NCI-H2081 treated with DMSO at 0.1 percent for 48 hours (cell line): ENCODE measurements at regions not wholly inside any gene's neighbourhood (a gene's known extent, or its start where the extent isn't known, plus 50 kb on each side); places are given as distances from the start of the nearest gene placed in this dataset.

Source experiments
- DNase-seq: peaks from one replicate; lab custom pipeline; 2025; lab: John Stamatoyannopoulos, UW

DNA sequence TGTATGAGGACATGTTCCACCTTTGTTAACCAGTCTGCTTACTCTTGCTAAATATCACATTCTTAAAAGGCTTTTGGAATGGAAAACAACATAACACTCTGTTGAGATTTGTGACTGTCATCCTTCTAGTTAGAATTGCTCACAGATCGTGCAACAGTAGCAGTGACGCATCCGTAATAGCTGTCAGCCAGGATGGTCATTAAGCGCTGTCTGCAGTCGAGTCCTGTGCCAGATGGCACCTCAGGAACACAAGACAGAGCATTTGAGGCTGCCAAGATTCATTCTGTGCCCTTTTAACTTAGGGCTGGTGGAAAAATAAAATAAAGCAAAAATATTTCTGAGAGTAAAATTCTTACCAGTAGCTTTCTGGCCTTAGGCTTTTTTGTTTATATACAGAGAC lies 348.6 kb downstream of the ANKRD7 start:
- DNase-seq = peak; percentile 72

DNA sequence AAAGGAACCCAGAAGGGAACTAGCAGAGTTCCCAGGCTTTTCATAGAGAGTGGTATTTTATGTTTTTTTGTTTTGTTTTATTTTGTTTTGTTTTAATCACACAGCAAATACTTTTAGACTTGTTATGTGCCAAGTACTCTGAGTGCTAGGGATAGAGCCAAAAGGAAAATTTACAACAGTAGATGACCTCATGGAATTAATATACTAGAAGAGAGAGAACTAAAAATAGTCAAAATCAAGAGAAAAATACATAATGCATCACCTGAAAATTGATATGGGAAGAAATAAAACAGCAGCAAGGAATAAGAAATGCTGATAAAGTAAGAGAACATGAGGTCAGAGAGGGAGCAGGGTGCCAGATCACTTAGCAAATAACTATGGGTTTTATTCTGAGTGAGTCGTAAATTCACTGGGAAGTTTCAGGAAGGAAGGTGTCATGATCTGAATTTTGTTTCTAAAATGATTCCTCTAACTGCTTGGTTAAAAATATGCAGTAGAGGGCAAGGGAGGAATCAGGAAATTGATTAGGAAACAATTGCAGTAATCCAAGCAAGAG lies 351.0 kb downstream of the ANKRD7 start:
- DNase-seq = no peak

DNA sequence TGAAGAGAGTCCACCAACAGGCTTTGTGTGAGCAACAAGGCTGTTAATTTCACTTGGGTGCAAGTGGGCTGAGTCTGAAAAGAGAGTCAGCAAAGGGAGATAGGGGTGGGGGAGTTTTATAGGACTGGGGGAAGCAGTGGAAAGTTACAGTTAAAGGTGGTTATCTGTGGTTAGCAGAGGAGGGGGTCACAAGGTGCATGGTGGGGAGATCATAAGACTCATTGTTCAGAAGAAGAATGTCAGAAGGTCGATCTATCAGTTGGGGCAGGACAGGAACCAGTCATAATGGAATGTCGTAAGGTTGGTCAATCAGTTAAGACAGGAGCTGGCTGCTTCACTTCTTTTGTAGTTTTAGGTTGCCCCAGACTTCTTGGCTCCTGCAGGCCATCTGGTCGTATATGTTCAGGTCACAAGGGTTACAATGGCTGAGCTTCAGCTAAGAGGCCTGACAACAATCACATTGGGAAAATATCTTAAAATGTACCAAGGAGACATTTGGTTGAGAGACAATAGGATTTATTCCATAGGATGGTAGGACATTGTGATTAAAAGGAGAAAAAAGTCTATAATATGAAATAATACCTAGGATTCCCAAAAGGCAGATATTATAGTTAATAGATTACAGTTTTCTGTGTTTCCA lies 356.4 kb downstream of the ANKRD7 start:
- no peak for DNase-seq

DNA sequence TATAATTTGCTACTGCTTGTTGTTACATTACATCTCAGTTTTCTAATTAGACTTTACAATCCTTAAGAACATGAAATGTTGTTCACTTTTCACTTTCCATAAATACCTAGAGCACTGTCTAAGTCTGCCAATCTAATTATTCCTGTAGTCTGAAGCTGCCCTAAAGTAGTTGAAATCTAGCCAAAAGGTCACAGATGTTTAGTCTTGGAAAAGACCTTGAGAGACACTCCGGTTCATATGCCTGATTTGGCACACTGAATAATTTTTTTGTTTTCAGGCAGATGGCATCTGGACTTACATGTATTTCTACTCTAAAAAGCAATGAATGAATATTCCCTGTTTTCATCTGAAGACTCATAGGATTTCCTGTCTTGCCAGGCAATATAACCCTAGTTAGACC lies 359.1 kb downstream of the ANKRD7 start:
- DNase-seq = no peak

DNA sequence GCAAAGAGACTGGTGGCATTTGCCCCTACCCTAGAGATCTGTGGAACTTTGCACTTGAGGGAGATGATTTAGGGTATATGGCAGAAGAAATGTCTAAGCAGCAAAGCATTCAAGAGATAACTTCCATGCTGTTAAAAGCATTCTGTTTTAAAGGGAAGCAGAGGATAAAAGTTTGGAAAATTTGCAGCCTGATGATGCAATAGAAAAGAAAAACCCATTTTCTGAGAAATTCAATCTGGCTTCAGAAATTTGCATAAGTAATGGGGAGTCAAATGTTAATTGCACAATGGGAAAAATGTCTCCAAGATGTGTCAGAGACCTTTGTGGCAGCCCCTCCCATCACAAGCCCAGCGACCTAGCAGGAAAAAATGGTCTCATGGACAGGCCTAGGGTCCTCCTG lies 361.7 kb downstream of the ANKRD7 start:
- no peak for DNase-seq

DNA sequence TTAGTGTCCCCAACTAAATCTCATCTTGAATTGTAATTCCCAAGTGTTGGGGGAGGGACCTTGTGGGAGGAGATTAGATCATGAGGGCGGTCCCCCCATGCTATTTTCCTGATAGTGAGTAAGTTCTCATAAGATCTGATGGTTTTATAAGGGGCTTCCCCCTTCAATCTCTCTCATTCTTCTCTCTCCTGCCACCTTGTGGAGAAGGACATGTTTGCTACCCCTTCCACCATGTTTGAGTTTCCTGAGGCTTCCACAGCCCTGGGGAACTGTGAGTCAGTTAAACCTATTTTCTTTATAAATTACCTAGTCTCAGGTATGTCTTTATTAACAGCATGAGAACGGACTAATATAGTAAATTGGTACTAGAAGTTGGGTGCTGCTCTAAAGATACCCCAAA lies 365.6 kb downstream of the ANKRD7 start:
- DNase-seq = no peak

DNA sequence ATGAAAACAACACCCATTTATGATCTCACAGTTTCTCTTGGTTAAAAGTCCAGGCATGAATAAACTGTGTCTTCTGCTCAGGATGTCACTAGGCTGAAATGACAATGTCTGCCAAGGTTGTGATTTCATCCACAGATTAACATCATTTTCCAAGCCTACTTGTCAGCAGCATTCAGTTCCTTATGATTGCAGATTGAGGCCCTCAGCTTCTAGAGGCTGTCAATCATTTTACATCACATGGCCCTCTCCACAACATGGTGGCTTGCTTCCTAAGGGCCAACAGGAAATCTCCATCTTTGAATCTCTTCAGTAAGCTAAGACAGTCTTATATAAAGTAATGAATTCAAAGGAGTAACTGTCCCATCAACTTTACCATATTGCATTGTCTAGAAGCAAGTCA lies 377.6 kb downstream of the ANKRD7 start:
- DNase-seq = no peak

DNA sequence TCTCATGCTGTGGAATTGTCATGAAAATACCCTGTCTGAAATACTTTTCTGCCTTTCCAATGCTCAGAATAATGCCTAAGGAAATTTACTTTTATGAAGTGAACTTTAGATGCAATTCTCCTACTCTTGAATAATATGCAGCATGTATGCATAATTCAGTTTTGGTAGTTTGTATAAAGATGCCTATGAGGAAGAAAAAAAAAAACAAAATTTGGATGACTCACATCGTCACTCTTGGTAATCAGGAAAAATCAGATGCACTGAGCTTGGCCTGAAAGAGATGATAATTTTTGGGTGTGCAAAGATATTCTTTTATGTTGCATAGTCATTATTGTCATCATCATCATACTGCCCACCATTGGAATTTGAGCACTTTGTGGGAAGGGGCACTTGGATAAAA lies 382.1 kb downstream of the ANKRD7 start:
- no peak for DNase-seq

DNA sequence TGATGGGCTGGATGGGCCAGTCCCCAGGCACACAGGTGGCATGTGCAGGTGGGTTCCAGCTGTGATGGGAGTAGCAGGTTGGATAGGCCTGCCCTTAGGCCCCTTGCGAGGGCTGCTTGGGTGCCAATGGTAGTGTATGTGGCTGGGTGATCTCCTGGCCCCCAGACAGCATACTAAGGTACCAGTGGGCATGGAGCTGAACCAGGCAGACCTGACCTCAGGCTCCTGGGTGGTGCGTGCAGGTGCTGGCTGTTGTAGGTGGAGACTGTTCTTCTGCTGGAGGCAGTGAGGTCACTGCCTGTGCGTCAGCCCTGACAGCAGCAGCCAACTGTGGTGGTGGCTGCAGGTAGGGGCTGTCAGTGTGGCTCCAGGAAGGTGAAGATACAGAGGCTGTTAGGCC lies 384.7 kb downstream of the ANKRD7 start:
- DNase-seq = no peak

DNA sequence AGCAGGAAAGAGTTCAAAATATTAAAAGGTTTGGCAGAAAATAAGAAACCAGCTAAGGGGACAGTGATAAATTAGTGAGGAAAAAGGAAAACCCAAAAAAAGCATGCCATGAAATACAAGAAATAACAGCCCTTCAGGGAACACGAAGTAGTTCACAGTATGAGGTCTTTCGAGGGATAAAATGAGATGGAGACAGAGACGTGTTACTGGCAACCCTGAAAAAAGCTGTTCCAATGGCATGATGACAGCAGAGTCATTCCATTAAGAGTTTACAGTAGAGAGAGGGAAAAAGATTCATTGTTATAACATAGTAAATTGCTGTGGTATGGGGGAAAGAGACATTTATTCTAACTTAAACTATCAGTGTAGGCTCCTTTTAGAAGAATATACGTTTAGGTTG lies 391.2 kb downstream of the ANKRD7 start:
- no peak for DNase-seq

DNA sequence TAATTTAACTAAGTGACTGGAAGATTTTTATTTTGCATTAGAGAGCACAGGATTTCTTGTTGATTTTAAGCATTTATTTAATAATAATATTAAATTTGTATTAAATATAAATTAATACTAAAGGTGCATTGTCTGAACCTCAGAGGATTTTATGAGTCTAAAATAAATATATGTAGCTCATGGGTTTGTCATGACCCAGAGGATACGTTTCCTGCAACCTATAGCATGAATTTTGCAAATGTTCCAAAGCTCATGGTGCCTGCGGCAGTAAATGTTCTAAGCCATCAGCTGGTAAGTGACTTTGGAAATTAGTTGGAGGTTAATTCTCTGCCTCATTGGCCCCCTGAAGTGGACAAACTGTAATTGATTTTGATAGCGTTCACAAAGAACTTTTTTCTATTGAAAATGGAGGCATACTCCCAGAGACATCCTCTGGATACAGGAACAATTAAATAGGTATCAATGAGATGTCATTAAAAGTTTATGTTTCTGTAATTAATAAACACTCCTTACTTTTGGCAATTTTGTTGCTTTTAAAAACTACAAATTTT lies 397.4 kb downstream of the ANKRD7 start:
- no peak for DNase-seq

DNA sequence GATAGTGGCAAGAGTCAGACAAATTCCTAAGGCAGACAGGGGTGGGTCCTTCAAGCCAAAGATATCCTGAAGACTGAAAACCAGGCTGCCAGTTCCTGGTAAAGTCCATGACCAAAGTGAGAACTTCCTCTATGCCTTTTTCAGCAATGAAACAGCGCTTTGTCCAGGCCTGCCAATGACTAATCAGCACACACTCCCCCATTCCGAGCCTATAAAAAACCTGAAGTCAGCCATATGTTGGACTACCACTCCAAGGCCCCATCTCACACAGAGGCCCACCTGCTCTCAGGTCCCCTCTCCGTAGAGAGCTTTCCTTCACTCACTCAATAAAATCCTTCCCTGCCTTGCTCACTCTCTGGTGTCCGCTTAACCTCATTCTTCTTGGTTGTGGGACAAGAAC lies 402.2 kb downstream of the ANKRD7 start:
- DNase-seq = no peak

DNA sequence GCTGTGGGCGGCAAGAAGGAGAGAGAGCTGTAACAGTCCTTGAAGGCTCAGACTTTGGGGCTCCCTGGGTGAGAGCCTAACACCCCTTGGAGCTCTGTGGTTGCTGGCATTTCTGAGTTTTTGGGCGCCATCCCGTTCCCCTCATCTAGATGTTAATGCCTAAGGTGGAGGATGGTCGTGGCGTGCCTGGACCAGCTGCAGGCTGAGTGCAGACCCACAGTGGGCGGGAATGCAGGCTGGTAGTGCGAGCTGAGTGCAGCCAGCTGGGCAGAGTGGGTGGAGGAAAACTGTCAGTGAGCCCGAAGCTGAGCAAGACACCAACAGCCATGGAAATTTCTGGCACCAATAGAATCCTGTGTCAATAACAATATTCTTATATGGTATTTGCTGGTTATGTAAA lies 403.0 kb downstream of the ANKRD7 start:
- DNase-seq = no peak

DNA sequence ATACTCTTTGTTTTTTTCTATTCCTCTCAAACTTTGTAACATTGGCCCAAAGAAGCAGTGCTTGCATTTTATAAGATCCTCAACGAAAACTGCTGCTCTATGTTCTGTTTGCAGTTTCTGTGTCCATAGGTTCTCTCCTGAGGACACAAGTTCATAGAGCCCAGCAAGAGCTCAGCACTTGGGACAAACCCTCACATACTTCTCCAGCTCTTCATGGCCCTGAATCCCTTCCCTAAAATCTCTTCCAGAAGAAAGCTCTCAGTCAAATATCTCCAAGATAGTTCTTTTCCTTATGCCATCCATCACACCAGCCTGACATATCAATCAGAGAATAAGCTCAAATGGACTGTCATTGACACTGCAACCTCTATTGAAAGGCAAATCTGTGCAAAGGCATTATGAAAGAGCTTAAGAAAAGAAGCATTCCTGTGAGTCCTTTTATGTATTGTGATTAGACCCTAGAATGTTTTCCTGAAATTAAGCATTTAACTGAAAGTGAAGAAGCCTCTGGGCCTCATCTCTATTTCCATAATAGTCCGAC lies 405.5 kb downstream of the ANKRD7 start:
- no peak for DNase-seq

DNA sequence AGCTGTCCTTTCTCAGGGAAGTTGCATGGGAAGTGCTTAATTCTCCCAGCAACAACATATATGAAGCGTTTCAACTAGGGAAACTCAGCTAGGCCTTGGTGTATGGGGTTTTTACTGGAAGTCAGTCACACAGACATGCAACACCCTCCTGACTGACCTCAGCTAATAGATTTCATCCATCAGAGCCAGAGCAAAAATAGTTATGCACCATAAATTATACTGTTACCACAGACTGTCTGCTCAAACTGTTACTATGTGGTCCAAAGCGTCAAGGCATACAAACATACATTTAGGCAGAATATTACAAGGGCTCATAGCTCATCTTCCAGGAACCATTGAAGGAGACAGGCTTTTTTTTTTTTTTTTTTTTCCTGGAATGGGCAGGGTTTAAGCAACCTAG lies 417.9 kb downstream of the ANKRD7 start:
- no peak for DNase-seq

DNA sequence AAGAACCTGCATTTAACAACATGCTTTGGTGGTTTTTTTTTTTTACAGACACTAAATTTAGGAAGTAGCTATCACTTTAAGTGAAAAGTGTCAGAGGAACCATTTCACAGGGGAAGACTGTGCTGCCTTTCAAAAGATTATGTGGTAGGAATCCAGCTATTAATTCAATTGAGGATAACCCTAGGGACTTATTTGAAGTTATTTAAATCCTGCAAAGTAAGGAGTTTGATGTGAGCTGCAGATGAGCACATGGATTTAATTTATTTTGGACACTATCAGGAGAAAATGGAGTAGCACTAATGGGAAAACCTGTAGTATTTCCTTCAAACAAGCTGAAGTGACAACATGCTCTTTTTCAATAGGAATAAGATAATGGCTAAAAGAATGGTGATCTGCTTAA lies 419.8 kb downstream of the ANKRD7 start:
- no peak for DNase-seq

DNA sequence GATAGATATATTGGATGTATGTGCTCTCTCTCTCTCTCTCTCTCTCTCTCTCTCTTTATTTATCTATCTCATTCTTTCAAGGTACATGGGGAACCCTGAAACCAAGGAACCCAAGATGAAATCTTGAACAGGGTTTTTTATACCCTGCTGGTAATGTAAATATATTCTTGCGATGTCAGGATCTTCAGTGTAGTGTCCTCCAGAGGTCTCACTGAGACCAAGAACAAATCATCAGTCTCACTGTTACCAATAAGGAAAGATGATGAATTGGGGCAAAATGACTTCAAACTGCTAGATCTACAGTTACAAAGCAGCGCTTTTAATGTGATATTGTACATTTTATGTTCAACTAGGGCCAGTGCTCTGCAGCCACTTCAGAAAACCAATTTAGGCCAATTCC lies 423.5 kb downstream of the ANKRD7 start:
- no peak for DNase-seq

DNA sequence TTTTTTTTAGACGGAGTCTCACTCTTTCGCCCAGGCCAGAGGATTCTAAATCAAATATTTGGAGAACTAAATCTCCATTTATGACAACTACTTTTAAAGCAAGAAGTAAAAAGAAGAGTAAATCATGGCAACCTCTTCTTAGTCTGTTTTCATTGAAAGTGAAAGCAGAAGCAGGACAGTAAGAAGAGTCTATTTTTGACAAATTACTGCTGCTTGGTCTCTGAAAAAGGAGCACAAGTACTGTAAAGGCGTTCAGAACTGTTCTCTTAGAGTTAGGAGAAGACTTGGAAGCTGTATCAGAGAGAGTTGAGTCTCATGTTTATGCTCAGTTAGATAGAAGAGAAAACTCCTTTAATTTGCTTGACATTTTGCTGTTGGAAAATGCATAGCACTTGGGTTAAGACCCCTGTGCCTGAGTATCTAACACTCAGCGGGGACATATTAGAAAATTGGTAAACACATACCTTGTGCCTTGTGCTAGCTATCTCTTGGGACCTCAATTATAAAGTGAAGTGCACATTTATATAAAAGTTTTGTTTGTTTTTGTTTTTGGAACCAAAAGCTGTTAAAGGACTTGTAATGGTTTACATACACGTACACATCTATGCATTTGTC lies 433.0 kb downstream of the ANKRD7 start:
- DNase-seq = no peak

DNA sequence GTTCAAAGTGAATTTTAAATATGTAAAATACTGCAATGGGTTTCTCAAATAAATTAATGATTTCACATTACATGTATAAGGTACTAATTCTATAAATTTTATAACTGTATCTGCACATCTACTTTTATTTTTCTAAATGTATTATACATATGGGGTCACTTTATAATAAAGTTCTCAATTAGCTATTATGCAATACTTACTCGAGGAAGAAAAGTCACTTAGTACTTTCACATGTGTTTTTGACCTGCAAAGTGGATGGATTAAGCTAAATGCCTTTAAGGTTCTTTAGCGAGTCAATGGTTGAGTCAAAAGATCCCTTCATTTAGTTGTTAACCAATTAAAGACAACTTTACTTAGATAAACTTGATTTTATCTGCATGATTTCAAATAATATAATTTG lies 437.8 kb downstream of the ANKRD7 start:
- DNase-seq = no peak

DNA sequence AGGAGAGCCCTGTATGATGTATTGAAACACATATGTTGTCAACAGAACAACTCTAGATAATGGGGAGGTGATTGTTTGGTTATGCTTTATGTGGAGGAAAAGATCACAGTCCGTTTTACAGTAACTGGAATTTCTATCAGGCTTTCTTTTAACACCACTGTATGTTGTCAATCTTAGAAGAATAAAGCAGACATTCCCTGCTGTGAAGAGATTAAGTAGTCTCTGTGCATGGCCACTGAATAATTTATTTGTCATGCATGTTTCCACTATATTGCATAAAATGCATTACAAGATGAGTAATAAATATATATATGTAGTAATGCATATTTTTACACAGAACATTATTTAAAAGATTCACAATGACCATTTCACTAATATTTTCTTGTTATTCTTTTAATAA lies 440.0 kb downstream of the ANKRD7 start:
- DNase-seq = no peak

DNA sequence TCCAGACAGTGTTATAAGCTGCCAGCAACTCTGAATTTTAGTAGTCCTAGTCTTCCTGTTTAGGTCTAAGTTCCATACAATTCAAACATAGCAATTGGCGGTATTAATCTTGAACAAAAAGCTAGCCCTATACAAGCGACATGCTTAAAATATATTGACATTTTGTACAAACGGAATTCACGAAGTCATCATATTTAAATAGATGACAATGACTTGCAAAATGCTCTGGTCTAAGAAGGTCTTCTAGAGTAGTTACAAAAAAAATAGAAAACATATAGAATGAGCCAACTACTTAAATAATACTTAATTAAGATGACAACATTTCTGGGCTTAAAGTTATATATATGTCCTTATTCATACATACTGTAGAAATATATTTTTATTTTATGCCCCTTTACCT lies 446.6 kb downstream of the ANKRD7 start:
- DNase-seq = no peak

DNA sequence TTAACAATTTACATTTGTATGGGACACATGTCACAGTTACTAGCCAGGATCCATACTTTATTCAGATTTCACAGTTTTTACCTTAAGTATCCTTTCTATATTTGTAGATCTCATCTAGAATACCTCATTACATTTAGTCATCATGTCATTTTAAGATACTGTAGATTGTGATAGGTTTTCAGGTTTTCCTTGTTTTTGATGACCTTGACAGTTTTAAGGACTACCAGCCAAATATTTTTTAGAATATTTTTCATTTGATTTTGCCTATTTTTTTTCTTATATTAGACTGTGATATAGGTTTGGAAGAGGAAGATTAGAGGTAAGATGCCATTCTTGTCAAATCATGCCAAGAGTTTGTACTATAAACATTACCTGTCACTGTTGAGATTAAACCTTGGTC lies 460.3 kb downstream of the ANKRD7 start:
- DNase-seq = no peak

DNA sequence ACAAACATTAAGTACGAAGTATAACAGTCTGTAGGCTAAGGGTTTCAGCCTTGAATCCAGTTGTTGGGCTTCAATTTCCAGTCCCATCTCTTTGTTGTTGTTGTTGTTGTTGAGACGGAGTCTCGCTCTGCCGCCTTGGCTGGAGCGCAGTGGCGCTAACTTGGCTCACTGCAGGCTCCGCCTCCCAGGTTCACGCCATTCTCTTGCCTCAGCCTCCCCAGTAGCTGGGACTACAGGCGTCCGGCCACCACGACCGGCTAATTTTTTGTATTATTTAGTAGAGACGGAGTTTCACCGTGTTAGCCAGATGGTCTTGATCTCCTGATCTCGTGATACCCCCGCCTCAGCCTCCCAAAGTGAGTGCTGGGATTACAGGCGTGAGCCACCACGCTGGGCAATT lies 464.9 kb downstream of the ANKRD7 start:
- no peak for DNase-seq

DNA sequence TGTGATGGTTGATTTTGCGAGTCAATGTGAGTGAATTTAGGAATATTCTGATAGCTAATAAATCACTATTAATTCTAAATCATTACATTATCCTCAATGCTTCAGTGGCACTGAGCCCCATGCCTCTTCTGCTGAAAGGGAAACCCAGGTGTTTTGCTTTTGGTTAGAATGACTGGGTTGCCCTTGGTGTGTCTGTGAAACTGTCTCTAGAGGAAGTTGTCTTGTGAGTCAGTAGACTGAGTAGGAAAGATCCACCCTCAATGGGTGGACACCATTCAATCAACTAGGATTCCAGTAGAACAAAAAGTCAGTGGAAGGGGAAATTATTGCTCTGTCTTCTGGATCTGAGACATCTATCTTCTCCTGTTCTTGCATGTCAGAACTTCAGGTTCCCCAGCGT lies 472.4 kb downstream of the ANKRD7 start:
- no peak for DNase-seq
